ENCODE measurements at regions not wholly inside any gene's neighbourhood (a gene's known extent, or its start where the extent isn't known, plus 50 kb on each side); places are given as distances from the start of the nearest gene placed in this dataset.

- TF ChIP-seq POLR2AphosphoS5 (IDR thresholded peaks at IDR 0.05) (no peak), CTCF (IDR thresholded peaks at IDR 0.05) (no peak)
Measured at GRCh38 chr10:2633630-2634029, 433.7 kb upstream of the PFKP start.
